NCI-H2227 treated with DMSO at 0.1 percent for 48 hours (cell line): ENCODE measurements at regions not wholly inside any gene's neighbourhood (a gene's known extent, or its start where the extent isn't known, plus 50 kb on each side); places are given as distances from the start of the nearest gene placed in this dataset.

Experiments
- DNase-seq: peaks from one replicate; lab custom pipeline; 2025; lab: John Stamatoyannopoulos, UW

GRCh38 chr12:124630791-124631313 is 63.4 kb upstream of the NCOR2 start:
- no peak for DNase-seq

GRCh38 chr12:124629789-124630480 is 62.5 kb upstream of the NCOR2 start:
- DNase-seq = no peak

- DNase-seq = no peak
Observed at GRCh38 chr12:124629117-124629516, 61.7 kb upstream of the NCOR2 start.

GRCh38 chr12:124627956-124628355 is 60.5 kb upstream of the NCOR2 start:
- DNase-seq = no peak

GRCh38 chr12:124626971-124627411 is 59.6 kb upstream of the NCOR2 start:
- DNase-seq = no peak

GRCh38 chr12:124625867-124626675 is 58.7 kb upstream of the NCOR2 start:
- no peak for DNase-seq

GRCh38 chr12:124624823-124625222 is 57.4 kb upstream of the NCOR2 start:
- no peak for DNase-seq

GRCh38 chr12:124623344-124624035 is 56.1 kb upstream of the NCOR2 start:
- no peak for DNase-seq

- DNase-seq = no peak
Observed at GRCh38 chr12:124622764-124623163, 55.4 kb upstream of the NCOR2 start.

GRCh38 chr12:124622331-124622730 is 54.9 kb upstream of the NCOR2 start:
- no peak for DNase-seq

- DNase-seq = no peak
Observed at GRCh38 chr12:124621296-124621660, 53.9 kb upstream of the NCOR2 start.

- DNase-seq = no peak
Observed at GRCh38 chr12:124620606-124621295, 53.3 kb upstream of the NCOR2 start.

GRCh38 chr12:124618291-124618902 is 51.0 kb upstream of the NCOR2 start:
- no peak for DNase-seq

GRCh38 chr12:124617615-124618014 is 50.2 kb upstream of the NCOR2 start:
- peak; percentile 31 for DNase-seq
